PC-9 (cell line): ENCODE measurements at regions not wholly inside any gene's neighbourhood (a gene's known extent, or its start where the extent isn't known, plus 50 kb on each side); places are given as distances from the start of the nearest gene placed in this dataset.

Experiments used
- BruUV-seq: library from RNA; stranded (reverse); fragments of 400-500 nt; replicated peaks from 2 replicates; lab custom pipeline; 2021; lab: Mats Ljungman, UMichigan
- CTCF ChIA-PET: fragments of 300-600 bp; sonication (Branson Sonifier 250); formaldehyde crosslinking; loops from one replicate; lab custom pipeline; 2022; ENCODE audit warnings: antibody characterized with exemption; lab: Charles Lee
- POLR2A ChIA-PET: fragments of 300-600 bp; sonication (Branson Sonifier 250); formaldehyde crosslinking; loops from one replicate; lab custom pipeline; 2022; ENCODE audit warnings: antibody characterized with exemption; ENCODE audit not compliant: unreplicated experiment; lab: Charles Lee
- DNase-seq, 2 experiments: peaks; one replicate each; pipeline versions ENCODE4 v3.0.0 to v3.0.0-alpha.2; 2015 to 2022; ENCODE audit warnings: mixed read lengths in 1 of 2
- H2AFZ ChIP-seq: fragments of 200-600 bp; sonication (generic); 2 replicates; pipeline ENCODE4 v1.8.1; 2017; ENCODE audit warnings: antibody characterized with exemption
- H3F3A ChIP-seq: fragments of 200-600 bp; sonication (generic); 2 replicates; pipeline ENCODE4 v1.8.1; 2017; ENCODE audit warnings: antibody characterized with exemption, mild to moderate bottlenecking, low read depth; ENCODE audit not compliant: insufficient read depth
- H3K27ac ChIP-seq: fragments of 200-600 bp; sonication (generic); 2 replicates; pipeline ENCODE4 v1.6.1; 2016; ENCODE audit warnings: mixed run types
- H3K27me3 ChIP-seq: fragments of 200-600 bp; sonication (generic); 2 replicates; pipeline ENCODE4 v1.6.1; 2016; ENCODE audit warnings: low read depth, mixed run types; ENCODE audit not compliant: insufficient read depth
- H3K36me3 ChIP-seq: fragments of 200-600 bp; sonication (generic); 2 replicates; pipeline ENCODE4 v1.6.1; 2016; ENCODE audit warnings: low read depth, mixed run types
- H3K4me1 ChIP-seq: fragments of 200-600 bp; sonication (generic); replicated peaks from 2 replicates; pipeline ENCODE4 v1.6.1; 2016; ENCODE audit warnings: mixed run types; ENCODE audit not compliant: insufficient read depth
- H3K4me2 ChIP-seq: fragments of 200-600 bp; sonication (generic); 2 replicates; pipeline ENCODE4 v1.6.1; 2017; ENCODE audit warnings: mixed run types
- H3K4me3 ChIP-seq: fragments of 200-600 bp; sonication (generic); 2 replicates; pipeline ENCODE4 v1.6.1; 2016; ENCODE audit warnings: mixed run types
- H3K79me2 ChIP-seq: fragments of 200-600 bp; sonication (generic); 2 replicates; pipeline ENCODE4 v1.6.1; 2017; ENCODE audit warnings: low read depth, mixed run types
- H3K9me2 ChIP-seq: fragments of 200-600 bp; sonication (generic); 2 replicates; pipeline ENCODE4 v1.8.1; 2017; ENCODE audit warnings: mild to moderate bottlenecking; ENCODE audit not compliant: insufficient read depth
- H3K9me3 ChIP-seq: fragments of 200-600 bp; sonication (generic); 2 replicates; pipeline ENCODE4 v1.8.1; 2016; ENCODE audit warnings: low read depth; ENCODE audit not compliant: insufficient read depth
- H4K20me1 ChIP-seq: fragments of 200-600 bp; sonication (generic); 2 replicates; pipeline ENCODE4 v1.8.1; 2017; ENCODE audit not compliant: insufficient read depth
- EZH2 ChIP-seq: fragments of 200-600 bp; sonication (generic); IDR thresholded peaks from 2 replicates; pipeline ENCODE4 v1.8.0; 2017; ENCODE audit warnings: antibody characterized with exemption, low read depth
- intact Hi-C: fragments of 100-400 bp; cut with micrococcal nuclease; formaldehyde crosslinking; loops from one replicate; pipeline ENCODE4 v1.10.0; 2022; ENCODE audit not compliant: unreplicated experiment
- TF ChIP-seq, protein P1 (sequence below): fragments of 200-600 bp; sonication (generic); conservative IDR thresholded peaks from 2 replicates; pipeline ENCODE4 v1.6.1; 2017; ENCODE audit warnings: mixed run types, antibody characterized with exemption, mild to moderate bottlenecking, moderate library complexity

DNA sequence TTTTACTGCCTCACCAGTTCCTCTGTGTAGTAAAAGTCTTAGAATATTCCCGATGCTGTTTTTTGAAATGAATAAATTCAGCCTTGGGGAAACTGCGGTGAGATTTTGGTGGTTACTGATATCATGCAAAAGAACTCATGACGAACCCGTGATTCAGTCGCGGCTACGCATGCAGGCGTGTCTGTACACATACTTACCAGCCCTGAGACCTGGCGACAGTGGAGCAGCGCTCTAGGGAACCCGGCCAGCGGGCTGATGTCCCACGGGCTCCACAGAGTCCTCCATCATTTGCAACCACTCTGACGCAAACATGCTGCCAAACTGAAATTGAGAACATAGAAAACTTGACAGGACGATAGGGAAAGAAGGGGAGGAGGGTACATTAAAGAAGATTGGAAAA lies 315.6 kb upstream of the DAB2 start:
- Histone ChIP-seq H3K4me1 (no peaks in the 10 kb centered on the region), H3K27me3 (no peaks in the 10 kb centered on the region), H3F3A (no peaks in the 10 kb centered on the region), H3K9me3 (no peaks in the 10 kb centered on the region), H4K20me1 (no peaks in the 10 kb centered on the region), H3K4me3 (no peak overlapping the region), H3K4me2 (no peak overlapping the region), H3K9me2 (no peaks in the 10 kb centered on the region), H3K27ac (no peak overlapping the region), H2AFZ (no peak overlapping the region; the same call in 1 of the 2 replicates), H3K79me2 (no peaks in the 10 kb centered on the region), H3K36me3 (no peaks in the 10 kb centered on the region)
- no TSS peak for BruUV-seq
- TF ChIP-seq, protein P1, sequence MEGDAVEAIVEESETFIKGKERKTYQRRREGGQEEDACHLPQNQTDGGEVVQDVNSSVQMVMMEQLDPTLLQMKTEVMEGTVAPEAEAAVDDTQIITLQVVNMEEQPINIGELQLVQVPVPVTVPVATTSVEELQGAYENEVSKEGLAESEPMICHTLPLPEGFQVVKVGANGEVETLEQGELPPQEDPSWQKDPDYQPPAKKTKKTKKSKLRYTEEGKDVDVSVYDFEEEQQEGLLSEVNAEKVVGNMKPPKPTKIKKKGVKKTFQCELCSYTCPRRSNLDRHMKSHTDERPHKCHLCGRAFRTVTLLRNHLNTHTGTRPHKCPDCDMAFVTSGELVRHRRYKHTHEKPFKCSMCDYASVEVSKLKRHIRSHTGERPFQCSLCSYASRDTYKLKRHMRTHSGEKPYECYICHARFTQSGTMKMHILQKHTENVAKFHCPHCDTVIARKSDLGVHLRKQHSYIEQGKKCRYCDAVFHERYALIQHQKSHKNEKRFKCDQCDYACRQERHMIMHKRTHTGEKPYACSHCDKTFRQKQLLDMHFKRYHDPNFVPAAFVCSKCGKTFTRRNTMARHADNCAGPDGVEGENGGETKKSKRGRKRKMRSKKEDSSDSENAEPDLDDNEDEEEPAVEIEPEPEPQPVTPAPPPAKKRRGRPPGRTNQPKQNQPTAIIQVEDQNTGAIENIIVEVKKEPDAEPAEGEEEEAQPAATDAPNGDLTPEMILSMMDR, result no peak
- TF ChIP-seq EZH2, result no peak
- ChIA-PET CTCF (no interaction called here), POLR2A (no interaction called here)
- intact Hi-C loops, result no loop called here
- DNase-seq, result no peak

- no peaks in the 10 kb centered on the region for H3K4me1 ChIP-seq
- no peak overlapping the region for H3K4me3 ChIP-seq
- ChIA-PET CTCF (no interaction called here), POLR2A (no interaction called here)
- no peaks in the 10 kb centered on the region for H3K79me2 ChIP-seq
- H3K27ac ChIP-seq, result no peak overlapping the region
- no TSS peak for BruUV-seq
- intact Hi-C loops, result no loop called here
- no peaks in the 10 kb centered on the region for H3K36me3 ChIP-seq
- no peaks in the 10 kb centered on the region for H3K9me2 ChIP-seq
- no peak overlapping the region for H3K4me2 ChIP-seq
- H3K9me3 ChIP-seq, result no peaks in the 10 kb centered on the region
- H4K20me1 ChIP-seq, result no peaks in the 10 kb centered on the region
- DNase-seq, result no peak
- TF ChIP-seq, protein P1, result no peak
- TF ChIP-seq EZH2, result no peak
- peak overlapping the region; percentile 48; the same call in 1 of the 2 replicates for H2AFZ ChIP-seq
- H3F3A ChIP-seq, result no peaks in the 10 kb centered on the region
- no peaks in the 10 kb centered on the region for H3K27me3 ChIP-seq
These were observed 307.4 kb upstream of the DAB2 start for GRCh38 chr5:39732166-39732565.

DNA sequence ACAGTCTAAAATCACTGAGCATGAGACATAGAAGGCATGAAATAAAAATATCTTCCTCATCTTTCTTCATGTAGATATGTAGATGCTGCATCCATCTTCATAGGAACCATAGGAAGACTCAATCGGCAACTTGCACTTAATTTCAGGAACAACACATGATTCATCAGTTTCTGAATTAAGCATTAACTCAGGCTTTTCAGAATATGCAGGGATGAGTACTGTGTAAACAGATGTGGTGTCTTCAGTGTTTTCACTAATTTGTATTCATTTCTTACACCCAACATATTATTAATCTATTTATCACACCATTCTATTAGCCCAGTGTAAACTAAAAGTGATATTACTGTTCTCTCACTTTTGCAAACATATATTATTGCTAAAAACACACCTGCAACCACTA lies 305.9 kb upstream of the DAB2 start:
- ChIA-PET CTCF (no interaction called here), POLR2A (interaction anchor here (0.6 kb wide), 1 partner anchor 90 kb away, joined by 4 read pairs; no protein-coding TSS in a partner anchor)
- Histone ChIP-seq H3K27ac (no peak overlapping the region), H3K9me2 (no peaks in the 10 kb centered on the region), H2AFZ (no peak overlapping the region), H4K20me1 (no peaks in the 10 kb centered on the region), H3K9me3 (no peaks in the 10 kb centered on the region), H3K4me3 (no peak overlapping the region), H3K36me3 (no peaks in the 10 kb centered on the region), H3K27me3 (no peaks in the 10 kb centered on the region), H3K4me1 (no peaks in the 10 kb centered on the region), H3K79me2 (no peaks in the 10 kb centered on the region), H3K4me2 (no peak overlapping the region), H3F3A (no peaks in the 10 kb centered on the region)
- no TSS peak for BruUV-seq
- TF ChIP-seq, protein P1, result no peak
- no peak for TF ChIP-seq EZH2
- no peak for DNase-seq
- intact Hi-C loops, result no loop called here
